DMS 273 (cell line): ENCODE measurements at regions not wholly inside any gene's neighbourhood (a gene's known extent, or its start where the extent isn't known, plus 50 kb on each side); places are given as distances from the start of the nearest gene placed in this dataset.
"Not testable (repeated sequence)": the region's sequence is repeated elsewhere in the genome, so short reads cannot be mapped to it uniquely, and the experiment has no call there.

ENCODE experiments used
- DNase-seq: peaks from one replicate; lab custom pipeline; 2025; ENCODE audit not compliant: unreplicated experiment; lab: John Stamatoyannopoulos, UW

DNA sequence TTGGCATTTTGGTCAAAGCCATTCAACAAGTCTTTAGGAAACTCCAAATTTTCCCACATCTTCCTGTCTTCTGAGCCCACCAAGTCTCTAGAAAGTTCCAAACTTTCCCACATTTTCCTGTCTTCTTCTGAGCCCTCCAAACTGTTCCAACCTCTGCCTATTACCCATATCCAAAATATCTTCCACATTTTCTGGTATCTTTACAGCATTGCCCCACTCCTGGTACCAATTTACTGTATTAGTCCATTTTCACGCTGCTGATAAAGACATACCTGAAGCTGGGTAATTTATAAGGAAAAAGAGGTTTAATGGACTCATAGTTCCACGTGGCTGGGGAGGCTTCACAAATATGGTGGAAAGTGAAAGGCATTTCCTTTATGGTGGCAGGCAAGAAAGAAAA lies 56.1 kb upstream of the GABRA3 start:
- DNase-seq = not testable (repeated sequence)

DNA sequence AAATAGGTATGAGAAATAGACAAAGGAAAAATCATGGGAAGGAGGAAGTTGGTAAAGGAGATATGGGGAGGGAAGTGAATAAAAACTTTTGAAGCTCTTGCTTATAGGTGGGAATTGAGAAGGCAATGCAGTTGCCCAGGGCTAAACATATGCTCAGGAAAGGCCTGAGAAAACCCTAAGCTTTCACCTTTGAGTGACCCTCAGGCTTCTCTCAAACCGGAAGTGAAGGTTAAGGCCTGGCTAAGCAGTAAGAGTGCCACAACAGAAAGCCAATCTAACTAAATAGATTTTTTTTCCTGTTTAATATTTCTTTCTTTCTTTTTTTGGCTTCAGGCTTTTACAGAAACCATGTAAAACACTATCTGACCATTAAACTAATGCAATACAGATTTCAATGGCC lies 69.5 kb upstream of the GABRA3 start:
- no peak for DNase-seq

DNA sequence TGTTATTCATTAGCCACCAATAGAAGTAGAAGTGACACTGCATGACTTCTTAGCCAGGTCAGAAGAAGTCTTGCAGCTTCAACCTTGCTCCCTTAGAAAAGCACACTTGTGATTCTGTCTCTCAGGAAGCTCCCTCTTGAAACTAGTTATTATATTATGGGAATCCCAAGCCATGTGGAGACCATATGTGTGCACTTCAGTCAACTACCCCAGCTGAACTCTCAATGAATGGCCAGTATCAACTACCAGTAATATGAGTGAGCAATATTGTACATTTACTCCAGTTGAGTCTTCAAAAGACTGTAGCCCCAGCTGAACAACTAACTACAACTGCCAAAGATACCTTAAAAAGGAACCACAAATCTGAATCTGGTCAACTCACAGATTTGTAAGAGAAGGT lies 77.1 kb upstream of the GABRA3 start:
- peak; percentile 16 for DNase-seq

DNA sequence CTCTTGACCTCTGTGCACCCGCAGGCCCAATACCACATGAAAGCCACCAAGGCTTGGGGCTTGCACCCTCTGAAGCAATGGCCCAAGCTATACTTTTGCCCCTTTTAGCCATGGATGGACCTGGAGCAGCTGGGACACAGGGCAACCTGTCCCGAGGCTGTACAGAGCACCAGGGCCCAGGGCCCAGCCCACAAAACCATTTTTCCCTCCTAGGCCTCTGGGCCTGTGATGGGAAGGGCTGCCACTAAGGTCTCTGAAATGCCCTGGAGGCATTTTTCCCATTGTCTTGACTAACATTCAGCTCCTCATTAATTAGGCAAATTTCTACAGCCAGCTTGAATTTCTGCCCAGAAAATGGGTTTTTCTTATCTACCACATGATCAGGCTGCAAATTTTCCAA lies 79.9 kb upstream of the GABRA3 start:
- DNase-seq = no peak

DNA sequence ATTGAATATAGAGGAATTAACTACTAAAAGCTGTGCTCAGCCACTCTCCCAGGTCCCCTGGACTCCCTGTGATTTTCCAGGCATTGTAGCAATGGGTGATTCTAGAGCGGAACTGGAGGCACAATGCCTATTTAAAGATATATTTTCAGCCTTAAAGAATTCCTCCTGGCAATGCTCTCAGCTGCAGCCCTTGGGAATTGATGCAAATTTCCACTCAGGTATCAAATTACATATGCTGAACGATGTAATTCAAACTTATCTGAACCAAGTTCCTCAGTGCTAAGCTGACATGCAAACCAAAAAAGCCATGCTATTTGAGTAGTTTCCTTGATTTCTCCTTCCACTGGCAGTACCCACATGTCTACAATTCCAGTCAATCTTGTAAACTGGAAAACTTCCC lies 86.3 kb upstream of the GABRA3 start:
- DNase-seq = peak; percentile 66

DNA sequence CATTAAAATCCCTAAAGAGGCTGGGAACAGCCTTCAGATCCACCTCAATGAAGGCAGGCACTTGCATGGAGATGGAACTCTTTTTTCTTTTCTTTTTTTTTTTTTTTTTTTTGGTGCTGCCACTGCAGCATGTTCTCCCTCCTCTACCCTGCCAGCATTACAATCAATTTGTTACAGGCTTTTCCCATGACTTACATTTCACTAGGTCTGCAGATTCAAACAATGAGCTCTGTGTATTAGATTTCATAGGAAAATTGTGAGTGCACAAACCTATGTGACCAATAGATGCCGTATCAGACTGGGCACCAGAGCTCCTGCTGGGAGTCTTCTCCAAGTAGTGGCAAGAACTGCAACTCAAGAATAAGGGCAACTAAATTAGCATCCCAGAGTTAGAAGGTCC lies 63.8 kb upstream of the GABRQ start:
- DNase-seq = no peak

DNA sequence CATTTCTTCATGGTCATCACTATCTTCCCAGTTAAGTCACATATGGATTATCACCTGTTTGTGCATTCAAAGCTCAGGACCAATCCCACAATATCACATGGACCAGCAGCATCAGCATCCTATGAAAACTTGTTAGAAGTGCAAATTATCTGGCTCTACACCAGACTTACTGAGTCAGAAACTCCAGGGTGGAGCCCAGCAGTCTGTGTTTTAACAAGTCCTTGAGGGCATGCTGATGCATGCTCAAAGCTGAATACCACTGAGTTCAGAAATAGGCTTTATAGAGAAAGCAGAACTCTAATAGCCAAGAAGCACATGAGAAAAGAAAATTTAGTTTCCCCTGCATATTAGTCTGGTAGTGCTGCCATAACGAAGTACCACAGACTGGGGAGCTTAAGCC lies 62.4 kb upstream of the GABRQ start:
- DNase-seq = peak; percentile 21

DNA sequence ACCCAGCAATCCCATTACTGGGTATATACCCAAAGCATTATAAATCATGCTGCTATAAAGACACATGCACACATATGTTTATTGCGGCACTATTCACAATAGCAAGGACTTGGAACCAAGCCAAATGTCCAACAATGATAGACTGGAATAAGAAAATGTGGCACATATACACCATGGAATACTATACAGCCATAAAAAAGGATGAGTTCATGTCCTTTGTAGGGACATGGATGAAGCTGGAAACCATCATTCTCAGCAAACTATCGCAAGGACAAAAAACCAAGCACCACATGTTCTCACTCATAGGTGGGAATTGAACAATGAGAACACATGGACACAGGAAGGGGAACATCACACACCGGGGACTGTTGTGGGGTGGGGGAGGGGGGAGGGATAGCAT lies 50.2 kb upstream of the GABRQ start:
- not testable (repeated sequence) for DNase-seq
